ENCODE measurements at regions not wholly inside any gene's neighbourhood (a gene's known extent, or its start where the extent isn't known, plus 50 kb on each side); places are given as distances from the start of the nearest gene placed in this dataset.

GRCh38 chr14:61150851-61151250 is 130.3 kb downstream of the TMEM30B start:
- TF ChIP-seq CTCF (conservative IDR thresholded peaks at IDR 0.05 in 1 of 2, IDR thresholded peaks at IDR 0.05 in 1 of 2; ENCODE audit: low read depth in 1 of 2, low read length in 2 of 2): no peak
- TF ChIP-seq EZH2 (IDR thresholded peaks at IDR 0.05; ENCODE audit: low read length, missing control alignments): no peak
